Activated B cell treated with CpG ODN at 0.5 μM for 24 hours (primary cell): ENCODE measurements at regions not wholly inside any gene's neighbourhood (a gene's known extent, or its start where the extent isn't known, plus 50 kb on each side); places are given as distances from the start of the nearest gene placed in this dataset.

Experiments used
- ATAC-seq: fragments of 200-7000 bp; cut with Tn5 transposase; one replicate; pipeline ENCODE4 v1.10.0; 2021; ENCODE audit warnings: low read depth, mild to moderate bottlenecking, moderate library complexity
- CTCF ChIA-PET: fragments of 350-600 bp; sonication (Branson Sonifier 250); formaldehyde crosslinking; loops from one replicate; lab custom pipeline; 2021; ENCODE audit warnings: antibody characterized with exemption; lab: Charles Lee
- POLR2A ChIA-PET: fragments of 350-600 bp; sonication (Branson Sonifier 250); formaldehyde crosslinking; loops from one replicate; lab custom pipeline; 2021; ENCODE audit warnings: antibody characterized with exemption; lab: Charles Lee
- DNase-seq: peaks from one replicate; pipeline ENCODE4 v3.0.0; 2022
- H3K27ac Mint-ChIP-seq: one replicate; pipeline ENCODE4 v1.8.0; 2020; ENCODE audit warnings: mixed read lengths
- H3K27me3 Mint-ChIP-seq: one replicate; pipeline ENCODE4 v1.8.0; 2021; ENCODE audit warnings: mixed read lengths
- H3K36me3 Mint-ChIP-seq: one replicate; pipeline ENCODE4 v1.8.0; 2021; ENCODE audit warnings: low read depth, mixed read lengths
- H3K4me1 Mint-ChIP-seq: one replicate; pipeline ENCODE4 v1.8.0; 2021; ENCODE audit warnings: mixed read lengths
- H3K4me3 Mint-ChIP-seq: one replicate; pipeline ENCODE4 v1.8.0; 2020; ENCODE audit warnings: mild to moderate bottlenecking, mixed read lengths
- H3K9me3 Mint-ChIP-seq: one replicate; pipeline ENCODE4 v1.8.0; 2020; ENCODE audit warnings: mixed read lengths
- CTCF ChIP-seq: fragments of 200-600 bp; IDR thresholded peaks from one replicate; pipeline ENCODE4 v1.8.0; 2022; ENCODE audit warnings: antibody characterized with exemption, mild to moderate bottlenecking
- intact Hi-C: fragments of 100-400 bp; cut with micrococcal nuclease; formaldehyde crosslinking; loops from one replicate; pipeline ENCODE4 v1.15.1; 2024

GRCh38 chr2:64259312-64259711 is 115.1 kb upstream of the PELI1 start:
- intact Hi-C loops, result no loop called here
- H3K27ac Mint-ChIP-seq, result peak overlapping the region; percentile 12
- no peak overlapping the region for H3K4me3 Mint-ChIP-seq

GRCh38 chr2:64260093-64260803 is 116.0 kb upstream of the PELI1 start:
- Mint-ChIP-seq H3K4me3 (peak overlapping the region; percentile 70), H3K36me3 (no peaks in the 10 kb centered on the region), H3K27ac (peak overlapping the region; percentile 92), H3K27me3 (no peaks in the 10 kb centered on the region), H3K4me1 (peaks cover 41% of the 10 kb centered on the region), H3K9me3 (no peaks in the 10 kb centered on the region)
- ChIA-PET CTCF (interaction anchor here (1.3 kb wide), 1 partner anchor 67 kb away, joined by 8 read pairs; no protein-coding TSS in a partner anchor), POLR2A (interaction anchor here (0.6 to 1.7 kb wide), 13 partner anchors 8 to 211 kb away, joined by 3 to 17 read pairs (median 4); no protein-coding TSS in a partner anchor)
- ATAC-seq (peak; percentile 5), DNase-seq (no peak)
- intact Hi-C loops, result loop anchor here (5.0 kb wide), 1 partner anchor 33 kb away; no protein-coding TSS in a partner anchor
- no peak for TF ChIP-seq CTCF

More at GRCh38 chr2:64259312-64259711, 115.1 kb upstream of the PELI1 start:
- TF ChIP-seq CTCF, result no peak
- DNase-seq (no peak), ATAC-seq (no peak)
- no peaks in the 10 kb centered on the region for H3K36me3 Mint-ChIP-seq
- peaks cover 41% of the 10 kb centered on the region for H3K4me1 Mint-ChIP-seq
- CTCF ChIA-PET, result no interaction called here
- H3K27me3 Mint-ChIP-seq, result no peaks in the 10 kb centered on the region
- H3K9me3 Mint-ChIP-seq, result no peaks in the 10 kb centered on the region
- POLR2A ChIA-PET, result no interaction called here

- Mint-ChIP-seq H3K4me3 (peak overlapping the region; percentile 70), H3K4me1 (peaks cover 41% of the 10 kb centered on the region), H3K27ac (peak overlapping the region; percentile 92), H3K27me3 (no peaks in the 10 kb centered on the region), H3K36me3 (no peaks in the 10 kb centered on the region), H3K9me3 (no peaks in the 10 kb centered on the region)
- no peak for TF ChIP-seq CTCF
- intact Hi-C loops, result loop anchor here (1.0 to 5.0 kb wide), 4 partner anchors 12 to 65 kb away; no protein-coding TSS in a partner anchor
- ATAC-seq (peak; percentile 92), DNase-seq (peak; percentile 46)
- POLR2A ChIA-PET, result interaction anchor here (0.6 to 1.7 kb wide), 13 partner anchors 8 to 211 kb away, joined by 3 to 17 read pairs (median 4); no protein-coding TSS in a partner anchor
- CTCF ChIA-PET, result interaction anchor here (1.3 kb wide), 1 partner anchor 67 kb away, joined by 8 read pairs; no protein-coding TSS in a partner anchor
Measured at GRCh38 chr2:64260817-64261216, 116.6 kb upstream of the PELI1 start.

GRCh38 chr2:64262071-64262470 is 117.9 kb upstream of the PELI1 start:
- intact Hi-C loops, result loop anchor here (5.0 kb wide), 1 partner anchor 35 kb away; no protein-coding TSS in a partner anchor
- CTCF ChIA-PET, result interaction anchor here (0.7 kb wide), 1 partner anchor 225 kb away, joined by 3 read pairs; no protein-coding TSS in a partner anchor
- no peak overlapping the region for H3K27ac Mint-ChIP-seq

More at GRCh38 chr2:64262071-64262470, 117.9 kb upstream of the PELI1 start:
- DNase-seq (no peak), ATAC-seq (no peak)
- TF ChIP-seq CTCF, result no peak
- H3K4me3 Mint-ChIP-seq, result no peak overlapping the region
- H3K36me3 Mint-ChIP-seq, result no peaks in the 10 kb centered on the region
- H3K27me3 Mint-ChIP-seq, result no peaks in the 10 kb centered on the region
- POLR2A ChIA-PET, result interaction anchor here (0.9 to 1.2 kb wide), 2 partner anchors 34 to 63 kb away, joined by 4 to 5 read pairs; no protein-coding TSS in a partner anchor
- peaks cover 41% of the 10 kb centered on the region for H3K4me1 Mint-ChIP-seq
- no peaks in the 10 kb centered on the region for H3K9me3 Mint-ChIP-seq
